ENCODE measurements at regions not wholly inside any gene's neighbourhood (a gene's known extent, or its start where the extent isn't known, plus 50 kb on each side); places are given as distances from the start of the nearest gene placed in this dataset.

GRCh38 chr16:54808890-54809289 is 121.8 kb upstream of the IRX5 start:
- no peak overlapping the region for H2BK12ac ChIP-seq (ENCODE audit: low read length in 2 of 2)
- no peak overlapping the region for H2BK5ac ChIP-seq (ENCODE audit: low read depth, low read length, poor library complexity, severe bottlenecking)
- H3K23ac ChIP-seq (ENCODE audit: low read length in 2 of 2) = no peak overlapping the region
- no peak overlapping the region for H3K14ac ChIP-seq (ENCODE audit: low read length in 2 of 2)
- H2BK120ac ChIP-seq (ENCODE audit: low read depth, low read length) = no peak overlapping the region
- H3K27me3 ChIP-seq (ENCODE audit: control insufficient read depth in 1 of 2, insufficient read depth in 1 of 2, low read length in 2 of 2) = peaks cover 0 to 9% of the 10 kb centered on the region in 2 experiments
- H3K9me3 ChIP-seq (ENCODE audit: control insufficient read depth, low read length) = no peaks in the 10 kb centered on the region
- no peak overlapping the region for H4K8ac ChIP-seq (ENCODE audit: low read length)
- no peak overlapping the region for H2AK5ac ChIP-seq (ENCODE audit: low read length, severe bottlenecking)
- no peak overlapping the region for H3K4me2 ChIP-seq (ENCODE audit: low read length, poor library complexity, severe bottlenecking)
- H2AFZ ChIP-seq (ENCODE audit: low read depth, low read length) = no peak overlapping the region
- H3K79me1 ChIP-seq (replicated peaks; ENCODE audit: low read length, poor library complexity, severe bottlenecking) = no peaks in the 10 kb centered on the region
- H3K9ac ChIP-seq (ENCODE audit: low read length) = no peak overlapping the region
- DNase-seq = no peak
- H3K36me3 ChIP-seq (ENCODE audit: control insufficient read depth in 1 of 2, insufficient read depth in 2 of 2, low read depth in 1 of 2, low read length in 2 of 2) = no peaks in the 10 kb centered on the region
- H2BK15ac ChIP-seq (ENCODE audit: low read depth, poor library complexity, severe bottlenecking) = no peak overlapping the region
- no peak overlapping the region for H3K4me3 ChIP-seq (ENCODE audit: insufficient read depth in 1 of 2, low read depth in 1 of 2, low read length in 2 of 2)
- no peak overlapping the region for H3K4ac ChIP-seq (ENCODE audit: low read depth in 1 of 2, low read length in 2 of 2)
- no peak overlapping the region for H4K91ac ChIP-seq (ENCODE audit: low read length)
- H3K27ac ChIP-seq (ENCODE audit: low read length, poor library complexity, severe bottlenecking) = no peak overlapping the region
- no peaks in the 10 kb centered on the region for H3K4me1 ChIP-seq (ENCODE audit: control insufficient read depth, insufficient read depth, low read depth, low read length)
- no peak overlapping the region for H3K18ac ChIP-seq (ENCODE audit: low read depth in 1 of 2, low read length in 2 of 2)

GRCh38 chr16:54806881-54807360 is 123.7 kb upstream of the IRX5 start:
- WGBS = 100% methylated on average over 1 of the region's 4 CpGs

GRCh38 chr16:54806378-54806777 is 124.3 kb upstream of the IRX5 start:
- Histone ChIP-seq H2AK5ac (ENCODE audit: low read length, severe bottlenecking) (no peak overlapping the region), H3K18ac (ENCODE audit: low read depth in 1 of 2, low read length in 2 of 2) (no peak overlapping the region), H3K9ac (ENCODE audit: low read length) (no peak overlapping the region), H3K79me1 (replicated peaks; ENCODE audit: low read length, poor library complexity, severe bottlenecking) (no peaks in the 10 kb centered on the region), H3K14ac (ENCODE audit: low read length in 2 of 2) (no peak overlapping the region), H3K4me1 (ENCODE audit: control insufficient read depth, insufficient read depth, low read depth, low read length) (no peaks in the 10 kb centered on the region), H2BK5ac (ENCODE audit: low read depth, low read length, poor library complexity, severe bottlenecking) (no peak overlapping the region), H4K91ac (ENCODE audit: low read length) (no peak overlapping the region), H3K4me3 (ENCODE audit: insufficient read depth in 1 of 2, low read depth in 1 of 2, low read length in 2 of 2) (no peak overlapping the region), H4K8ac (ENCODE audit: low read length) (no peak overlapping the region), H3K23ac (ENCODE audit: low read length in 2 of 2) (no peak overlapping the region), H2BK15ac (ENCODE audit: low read depth, poor library complexity, severe bottlenecking) (no peak overlapping the region), H2BK120ac (ENCODE audit: low read depth, low read length) (no peak overlapping the region), H3K4ac (ENCODE audit: low read depth in 1 of 2, low read length in 2 of 2) (no peak overlapping the region), H3K4me2 (ENCODE audit: low read length, poor library complexity, severe bottlenecking) (no peak overlapping the region), H3K9me3 (ENCODE audit: control insufficient read depth, low read length) (peaks cover 3% of the 10 kb centered on the region), H2BK12ac (ENCODE audit: low read length in 2 of 2) (no peak overlapping the region), H3K27me3 (ENCODE audit: control insufficient read depth in 1 of 2, insufficient read depth in 1 of 2, low read length in 2 of 2) (peaks cover 0 to 5% of the 10 kb centered on the region in 2 experiments), H2AFZ (ENCODE audit: low read depth, low read length) (no peak overlapping the region), H3K36me3 (ENCODE audit: control insufficient read depth in 1 of 2, insufficient read depth in 2 of 2, low read depth in 1 of 2, low read length in 2 of 2) (no peaks in the 10 kb centered on the region), H3K27ac (ENCODE audit: low read length, poor library complexity, severe bottlenecking) (no peak overlapping the region)
- no peak for DNase-seq
- WGBS = 79% methylated on average over 5 of the region's 6 CpGs

More at GRCh38 chr16:54806881-54807360, 123.7 kb upstream of the IRX5 start:
- Histone ChIP-seq H3K4me3 (ENCODE audit: insufficient read depth in 1 of 2, low read depth in 1 of 2, low read length in 2 of 2) (no peak overlapping the region), H2BK5ac (ENCODE audit: low read depth, low read length, poor library complexity, severe bottlenecking) (no peak overlapping the region), H3K18ac (ENCODE audit: low read depth in 1 of 2, low read length in 2 of 2) (no peak overlapping the region), H4K91ac (ENCODE audit: low read length) (no peak overlapping the region), H3K23ac (ENCODE audit: low read length in 2 of 2) (no peak overlapping the region), H2AFZ (ENCODE audit: low read depth, low read length) (no peak overlapping the region), H3K36me3 (ENCODE audit: control insufficient read depth in 1 of 2, insufficient read depth in 2 of 2, low read depth in 1 of 2, low read length in 2 of 2) (no peaks in the 10 kb centered on the region), H4K8ac (ENCODE audit: low read length) (no peak overlapping the region), H3K4ac (ENCODE audit: low read depth in 1 of 2, low read length in 2 of 2) (no peak overlapping the region), H3K27me3 (ENCODE audit: control insufficient read depth in 1 of 2, insufficient read depth in 1 of 2, low read length in 2 of 2) (peaks cover 0 to 5% of the 10 kb centered on the region in 2 experiments), H3K14ac (ENCODE audit: low read length in 2 of 2) (no peak overlapping the region), H2AK5ac (ENCODE audit: low read length, severe bottlenecking) (no peak overlapping the region), H3K4me1 (ENCODE audit: control insufficient read depth, insufficient read depth, low read depth, low read length) (no peaks in the 10 kb centered on the region), H3K79me1 (replicated peaks; ENCODE audit: low read length, poor library complexity, severe bottlenecking) (no peaks in the 10 kb centered on the region), H2BK12ac (ENCODE audit: low read length in 2 of 2) (no peak overlapping the region), H3K9ac (ENCODE audit: low read length) (no peak overlapping the region), H2BK15ac (ENCODE audit: low read depth, poor library complexity, severe bottlenecking) (no peak overlapping the region), H2BK120ac (ENCODE audit: low read depth, low read length) (no peak overlapping the region), H3K4me2 (ENCODE audit: low read length, poor library complexity, severe bottlenecking) (no peak overlapping the region), H3K27ac (ENCODE audit: low read length, poor library complexity, severe bottlenecking) (no peak overlapping the region), H3K9me3 (ENCODE audit: control insufficient read depth, low read length) (peaks cover 3% of the 10 kb centered on the region)
- DNase-seq = no peak

- no peak overlapping the region for H3K4me2 ChIP-seq (ENCODE audit: low read length, poor library complexity, severe bottlenecking)
- 58% methylated on average over 4 of the region's 4 CpGs for WGBS
- peaks cover 3% of the 10 kb centered on the region for H3K9me3 ChIP-seq (ENCODE audit: control insufficient read depth, low read length)
Observed at GRCh38 chr16:54805648-54806047, 125.0 kb upstream of the IRX5 start.

More at GRCh38 chr16:54805648-54806047, 125.0 kb upstream of the IRX5 start:
- H3K27ac ChIP-seq (ENCODE audit: low read length, poor library complexity, severe bottlenecking) = no peak overlapping the region
- H3K27me3 ChIP-seq (ENCODE audit: control insufficient read depth in 1 of 2, insufficient read depth in 1 of 2, low read length in 2 of 2) = peaks cover 0 to 5% of the 10 kb centered on the region in 2 experiments
- no peak for DNase-seq
- H4K8ac ChIP-seq (ENCODE audit: low read length) = no peak overlapping the region
- no peak overlapping the region for H2BK12ac ChIP-seq (ENCODE audit: low read length in 2 of 2)
- no peak overlapping the region for H2BK120ac ChIP-seq (ENCODE audit: low read depth, low read length)
- H3K9ac ChIP-seq (ENCODE audit: low read length) = no peak overlapping the region
- no peaks in the 10 kb centered on the region for H3K79me1 ChIP-seq (replicated peaks; ENCODE audit: low read length, poor library complexity, severe bottlenecking)
- H2AK5ac ChIP-seq (ENCODE audit: low read length, severe bottlenecking) = no peak overlapping the region
- no peak overlapping the region for H2BK15ac ChIP-seq (ENCODE audit: low read depth, poor library complexity, severe bottlenecking)
- no peaks in the 10 kb centered on the region for H3K36me3 ChIP-seq (ENCODE audit: control insufficient read depth in 1 of 2, insufficient read depth in 2 of 2, low read depth in 1 of 2, low read length in 2 of 2)
- H3K23ac ChIP-seq (ENCODE audit: low read length in 2 of 2) = no peak overlapping the region
- no peak overlapping the region for H3K4ac ChIP-seq (ENCODE audit: low read depth in 1 of 2, low read length in 2 of 2)
- no peak overlapping the region for H4K91ac ChIP-seq (ENCODE audit: low read length)
- H3K18ac ChIP-seq (ENCODE audit: low read depth in 1 of 2, low read length in 2 of 2) = no peak overlapping the region
- H3K4me1 ChIP-seq (ENCODE audit: control insufficient read depth, insufficient read depth, low read depth, low read length) = no peaks in the 10 kb centered on the region
- H2AFZ ChIP-seq (ENCODE audit: low read depth, low read length) = no peak overlapping the region
- H2BK5ac ChIP-seq (ENCODE audit: low read depth, low read length, poor library complexity, severe bottlenecking) = no peak overlapping the region
- no peak overlapping the region for H3K14ac ChIP-seq (ENCODE audit: low read length in 2 of 2)
- H3K4me3 ChIP-seq (ENCODE audit: insufficient read depth in 1 of 2, low read depth in 1 of 2, low read length in 2 of 2) = no peak overlapping the region
